ENCODE measurements at regions not wholly inside any gene's neighbourhood (a gene's known extent, or its start where the extent isn't known, plus 50 kb on each side); places are given as distances from the start of the nearest gene placed in this dataset.

DNA sequence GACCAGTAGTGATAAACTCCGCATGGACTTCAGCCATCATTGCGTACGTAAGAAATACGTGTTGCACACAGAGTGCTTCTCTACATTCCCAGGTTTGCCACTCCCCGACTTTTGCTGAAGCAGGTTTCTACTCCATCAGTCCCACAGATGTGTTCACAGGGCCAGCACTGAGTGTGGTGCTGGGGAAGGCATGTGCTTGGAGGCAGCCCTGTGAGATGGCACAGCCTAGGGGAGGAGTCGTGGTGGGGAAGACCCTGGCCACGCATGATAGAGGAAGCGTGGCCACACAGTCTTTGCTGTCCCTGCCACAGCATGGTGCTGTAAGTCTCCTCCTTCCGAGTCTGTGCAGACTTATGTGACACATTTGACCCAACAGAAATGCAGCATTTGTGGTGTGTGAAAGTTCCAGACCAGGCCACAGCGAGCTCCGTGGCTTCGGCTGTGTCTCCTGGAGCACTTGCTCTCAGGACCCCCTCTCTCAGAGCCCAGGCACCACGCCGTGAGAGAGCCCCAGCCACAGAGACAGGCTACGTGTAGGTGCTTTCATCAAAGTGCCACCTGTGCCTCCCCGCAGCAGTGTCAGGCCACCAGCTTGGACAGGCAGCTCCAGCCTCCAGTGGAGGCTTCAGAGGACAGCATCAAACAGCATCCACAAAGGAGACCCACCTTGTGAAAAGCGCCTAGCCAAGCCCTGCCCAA, 197.8 kb downstream of the AUH start:
- TF ChIP-seq, protein P1, sequence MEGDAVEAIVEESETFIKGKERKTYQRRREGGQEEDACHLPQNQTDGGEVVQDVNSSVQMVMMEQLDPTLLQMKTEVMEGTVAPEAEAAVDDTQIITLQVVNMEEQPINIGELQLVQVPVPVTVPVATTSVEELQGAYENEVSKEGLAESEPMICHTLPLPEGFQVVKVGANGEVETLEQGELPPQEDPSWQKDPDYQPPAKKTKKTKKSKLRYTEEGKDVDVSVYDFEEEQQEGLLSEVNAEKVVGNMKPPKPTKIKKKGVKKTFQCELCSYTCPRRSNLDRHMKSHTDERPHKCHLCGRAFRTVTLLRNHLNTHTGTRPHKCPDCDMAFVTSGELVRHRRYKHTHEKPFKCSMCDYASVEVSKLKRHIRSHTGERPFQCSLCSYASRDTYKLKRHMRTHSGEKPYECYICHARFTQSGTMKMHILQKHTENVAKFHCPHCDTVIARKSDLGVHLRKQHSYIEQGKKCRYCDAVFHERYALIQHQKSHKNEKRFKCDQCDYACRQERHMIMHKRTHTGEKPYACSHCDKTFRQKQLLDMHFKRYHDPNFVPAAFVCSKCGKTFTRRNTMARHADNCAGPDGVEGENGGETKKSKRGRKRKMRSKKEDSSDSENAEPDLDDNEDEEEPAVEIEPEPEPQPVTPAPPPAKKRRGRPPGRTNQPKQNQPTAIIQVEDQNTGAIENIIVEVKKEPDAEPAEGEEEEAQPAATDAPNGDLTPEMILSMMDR (IDR thresholded peaks at IDR 0.05; ENCODE audit: borderline replicate concordance, extremely low read depth, low read length, poor library complexity, severe bottlenecking) = no peak
- TF ChIP-seq EZH2 (IDR thresholded peaks at IDR 0.05; ENCODE audit: borderline replicate concordance, low read depth, low read length, severe bottlenecking) = no peak

Data from DND-41 (cell line).